HG02678 (cell line): ENCODE measurements at regions not wholly inside any gene's neighbourhood (a gene's known extent, or its start where the extent isn't known, plus 50 kb on each side); places are given as distances from the start of the nearest gene placed in this dataset.

Experiments
- ATAC-seq: cut with Tn5 transposase; IDR thresholded peaks from one replicate; pipeline ENCODE4 v1.9.1; 2021; ENCODE audit warnings: mild to moderate bottlenecking, moderate library complexity; ENCODE audit not compliant: unreplicated experiment

GRCh38 chr2:125837611-125838010 lies 818.3 kb upstream of the GYPC start:
- no peak for ATAC-seq

- ATAC-seq: no peak
Measured at GRCh38 chr2:125839945-125840344, 816.0 kb upstream of the GYPC start.

GRCh38 chr2:125842041-125842440 lies 813.9 kb upstream of the GYPC start:
- no peak for ATAC-seq

- no peak for ATAC-seq
Measured at GRCh38 chr2:125850541-125850940, 805.4 kb upstream of the GYPC start.

- ATAC-seq: no peak
Measured at GRCh38 chr2:125852364-125852763, 803.6 kb upstream of the GYPC start.

GRCh38 chr2:125853626-125854025 lies 802.3 kb upstream of the GYPC start:
- ATAC-seq: no peak

GRCh38 chr2:125855204-125855603 lies 800.8 kb upstream of the GYPC start:
- ATAC-seq: no peak

GRCh38 chr2:125857971-125858794 lies 797.8 kb upstream of the GYPC start:
- no peak for ATAC-seq

- ATAC-seq: no peak
Measured at GRCh38 chr2:125861461-125861860, 794.5 kb upstream of the GYPC start.

- ATAC-seq: no peak
Measured at GRCh38 chr2:125867908-125868307, 788.0 kb upstream of the GYPC start.

- ATAC-seq: no peak
Measured at GRCh38 chr2:125870264-125870663, 785.7 kb upstream of the GYPC start.

GRCh38 chr2:125870746-125871145 lies 785.2 kb upstream of the GYPC start:
- ATAC-seq: no peak

GRCh38 chr2:125874564-125874963 lies 781.4 kb upstream of the GYPC start:
- ATAC-seq: no peak

- no peak for ATAC-seq
Measured at GRCh38 chr2:125885340-125885739, 770.6 kb upstream of the GYPC start.

- no peak for ATAC-seq
Measured at GRCh38 chr2:125886153-125886552, 769.8 kb upstream of the GYPC start.

GRCh38 chr2:125901278-125901677 lies 754.7 kb upstream of the GYPC start:
- no peak for ATAC-seq

GRCh38 chr2:125925891-125926546 lies 729.9 kb upstream of the GYPC start:
- ATAC-seq: no peak

- no peak for ATAC-seq
Measured at GRCh38 chr2:125935559-125935958, 720.4 kb upstream of the GYPC start.

- ATAC-seq: no peak
Measured at GRCh38 chr2:125942585-125943424, 713.2 kb upstream of the GYPC start.

- ATAC-seq: no peak
Measured at GRCh38 chr2:125959047-125959446, 696.9 kb upstream of the GYPC start.

- no peak for ATAC-seq
Measured at GRCh38 chr2:125961739-125962138, 694.2 kb upstream of the GYPC start.

GRCh38 chr2:125979886-125980285 lies 676.1 kb upstream of the GYPC start:
- no peak for ATAC-seq
